ENCODE measurements at regions not wholly inside any gene's neighbourhood (a gene's known extent, or its start where the extent isn't known, plus 50 kb on each side); places are given as distances from the start of the nearest gene placed in this dataset.

- POLR2A ChIA-PET, result no interaction called here
- DNase-seq (ENCODE audit: low read depth, low spot score), result no peak
- no peak overlapping the region for H3K4me3 ChIP-seq (ENCODE audit: low read depth, low read length)
- no peak for TF ChIP-seq CTCF (IDR thresholded peaks at IDR 0.05; ENCODE audit: insufficient read depth, low read length, missing control alignments)
- CTCF ChIA-PET, result interaction anchor here (1.3 to 1.4 kb wide), 2 partner anchors 128 to 170 kb away, joined by 3 read pairs; no protein-coding TSS in a partner anchor
Observed at GRCh38 chr12:67773896-67774295, 125.4 kb downstream of the DYRK2 start.

GRCh38 chr12:67774983-67775587 is 126.5 kb downstream of the DYRK2 start:
- TF ChIP-seq CTCF (IDR thresholded peaks at IDR 0.05; ENCODE audit: insufficient read depth, low read length, missing control alignments), result no peak
- ChIA-PET CTCF (interaction anchor here (0.6 to 2.3 kb wide), 5 partner anchors 9 to 169 kb away, joined by 3 to 7 read pairs (median 3); no protein-coding TSS in a partner anchor), POLR2A (no interaction called here)
- no peak for DNase-seq (ENCODE audit: low read depth, low spot score)
- H3K4me3 ChIP-seq (ENCODE audit: low read depth, low read length), result no peak overlapping the region

GRCh38 chr12:67780580-67781084 is 132.1 kb downstream of the DYRK2 start:
- ChIA-PET CTCF (interaction anchor here (0.6 to 0.8 kb wide), 2 partner anchors 9 to 130 kb away, joined by 3 read pairs; no protein-coding TSS in a partner anchor), POLR2A (no interaction called here)
- TF ChIP-seq CTCF (IDR thresholded peaks at IDR 0.05; ENCODE audit: insufficient read depth, low read length, missing control alignments), result no peak
- DNase-seq (ENCODE audit: low read depth, low spot score), result no peak
- no peak overlapping the region for H3K4me3 ChIP-seq (ENCODE audit: low read depth, low read length)

GRCh38 chr12:67782573-67782972 is 134.0 kb downstream of the DYRK2 start:
- ChIA-PET CTCF (no interaction called here), POLR2A (no interaction called here)
- H3K4me3 ChIP-seq (ENCODE audit: low read depth, low read length), result no peak overlapping the region
- no peak for DNase-seq (ENCODE audit: low read depth, low spot score)
- TF ChIP-seq CTCF (IDR thresholded peaks at IDR 0.05; ENCODE audit: insufficient read depth, low read length, missing control alignments), result no peak

GRCh38 chr12:67783393-67783792 is 134.8 kb downstream of the DYRK2 start:
- CTCF ChIA-PET, result interaction anchor here (2.5 kb wide), 1 partner anchor 8 kb away, joined by 7 read pairs; no protein-coding TSS in a partner anchor
- POLR2A ChIA-PET, result no interaction called here

More at GRCh38 chr12:67783393-67783792, 134.8 kb downstream of the DYRK2 start:
- no peak for DNase-seq (ENCODE audit: low read depth, low spot score)
- TF ChIP-seq CTCF (IDR thresholded peaks at IDR 0.05; ENCODE audit: insufficient read depth, low read length, missing control alignments), result no peak
- H3K4me3 ChIP-seq (ENCODE audit: low read depth, low read length), result no peak overlapping the region

Measured in AG04449 (cell line).